Breast epithelium (tissue), 4 donors: ENCODE measurements at regions not wholly inside any gene's neighbourhood (a gene's known extent, or its start where the extent isn't known, plus 50 kb on each side); places are given as distances from the start of the nearest gene placed in this dataset.
"Not testable (repeated sequence)": the region's sequence is repeated elsewhere in the genome, so short reads cannot be mapped to it uniquely, and the experiment has no call there.

ENCODE experiments used
- DNase-seq, 2 donors: peaks; one replicate each; pipeline ENCODE4 v3.0.0-alpha.2; 2019; ENCODE audit warnings: low spot score in 2 of 2
- H3K27ac ChIP-seq, 2 donors: fragments of 200-600 bp; sonication (generic) in 1 of 2; one replicate each; pipeline ENCODE4 v1.5.1; 2016 to 2019; ENCODE audit warnings: mild to moderate bottlenecking in 1 of 2
- H3K27me3 ChIP-seq, 2 donors: fragments of 200-600 bp; sonication (generic) in 1 of 2; one replicate each; pipeline versions ENCODE4 v1.5.1 to v1.6.0; 2017 to 2019; ENCODE audit warnings: control low read depth in 1 of 2, mild to moderate bottlenecking in 1 of 2
- H3K36me3 ChIP-seq: fragments of 200-600 bp; one replicate; pipeline ENCODE4 v1.5.1; 2019
- H3K4me1 ChIP-seq, 2 donors: fragments of 200-600 bp; sonication (generic); one replicate each; pipeline ENCODE4 v1.5.1; 2016 to 2019; ENCODE audit warnings: control low read depth in 1 of 2
- H3K4me3 ChIP-seq, 3 donors: fragments of 200-600 bp; sonication (generic); 1 replicate in 2 of 3; 2 replicates in 1 of 3; pipeline ENCODE4 v1.5.1; 2016 to 2019; ENCODE audit warnings: mild to moderate bottlenecking in 3 of 3, moderate library complexity in 2 of 3
- H3K9me3 ChIP-seq, 2 donors: fragments of 200-600 bp; sonication (generic) in 1 of 2; one replicate each; pipeline ENCODE4 v1.5.1; 2016 to 2019; ENCODE audit warnings: control low read depth in 1 of 2
- intact Hi-C: fragments of 100-400 bp; cut with DNase I; formaldehyde crosslinking; loops from one replicate; pipeline ENCODE4 v1.15.1; 2023; ENCODE audit warnings: low total_unique reads

DNA sequence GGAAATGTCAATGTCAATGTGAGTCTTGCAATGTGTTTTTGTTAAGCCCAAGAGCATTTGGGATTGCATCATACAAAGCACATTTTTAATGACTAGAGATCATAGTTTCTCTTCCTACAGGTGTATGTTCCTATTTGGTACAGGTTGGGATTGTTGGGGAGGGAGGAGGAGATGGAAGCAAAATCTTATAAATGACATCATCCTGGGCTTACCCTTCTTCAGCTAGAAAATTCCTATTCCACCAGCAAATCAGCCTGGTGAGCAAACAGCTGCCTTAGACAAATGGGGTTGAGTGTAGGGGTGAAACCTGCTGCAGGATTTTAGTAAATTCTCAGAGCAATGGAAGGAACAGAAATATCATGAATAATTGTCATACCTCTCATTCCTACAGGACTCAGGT, 165.3 kb upstream of the PLGLB2 start:
- H3K4me1 ChIP-seq, intact Hi-C loops, H3K9me3 ChIP-seq, H3K27me3 ChIP-seq, DNase-seq, H3K4me3 ChIP-seq, H3K36me3 ChIP-seq, H3K27ac ChIP-seq: not testable (repeated sequence)

DNA sequence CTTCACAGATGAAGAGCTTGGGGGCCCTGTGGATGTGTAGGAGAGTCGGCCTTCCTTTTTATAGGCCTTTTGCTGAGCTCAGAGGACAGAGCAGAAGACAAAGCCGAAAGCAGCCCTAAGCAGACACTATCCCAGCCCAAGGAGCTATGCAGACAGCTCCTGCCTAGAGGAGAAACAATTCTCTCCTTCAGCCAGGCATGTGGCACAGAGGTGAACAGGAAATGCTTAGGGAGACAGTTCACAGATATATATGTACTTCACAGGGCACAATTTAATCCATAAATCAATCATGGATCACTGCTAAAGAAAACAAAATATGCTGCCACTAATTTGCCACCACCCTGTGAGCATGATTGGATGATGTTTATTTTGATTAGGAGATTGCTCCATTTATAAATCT, 164.5 kb upstream of the PLGLB2 start:
- intact Hi-C loops, H3K4me3 ChIP-seq, H3K27ac ChIP-seq, H3K9me3 ChIP-seq, H3K36me3 ChIP-seq, DNase-seq, H3K4me1 ChIP-seq, H3K27me3 ChIP-seq: not testable (repeated sequence)

DNA sequence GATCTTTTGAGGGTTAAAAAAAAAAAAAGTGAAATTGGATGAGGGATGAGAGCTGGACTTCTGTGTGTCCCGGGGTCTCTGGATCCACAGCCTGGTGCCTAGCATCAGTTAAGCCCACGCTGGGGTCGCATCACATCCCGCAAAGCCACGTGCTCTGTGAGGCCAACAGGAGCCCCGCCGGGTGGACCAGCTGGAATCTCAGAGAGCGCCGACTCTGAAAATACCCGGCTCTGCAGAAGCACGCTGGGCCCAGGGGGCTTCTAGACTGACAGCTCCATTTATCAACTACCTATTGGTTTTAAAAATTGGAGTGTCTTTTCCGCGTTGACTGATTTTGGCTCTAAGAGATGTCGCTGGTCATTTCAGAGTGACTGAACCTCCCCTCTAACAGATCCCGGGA, 164.1 kb upstream of the PLGLB2 start:
- intact Hi-C loops, H3K9me3 ChIP-seq, H3K4me1 ChIP-seq, H3K27me3 ChIP-seq, H3K36me3 ChIP-seq, DNase-seq: not testable (repeated sequence)
- Histone ChIP-seq H3K4me3 (peak overlapping the region; percentile 21 to 62 (median 43)), H3K27ac (peak overlapping the region; percentile 75 to 77)

DNA sequence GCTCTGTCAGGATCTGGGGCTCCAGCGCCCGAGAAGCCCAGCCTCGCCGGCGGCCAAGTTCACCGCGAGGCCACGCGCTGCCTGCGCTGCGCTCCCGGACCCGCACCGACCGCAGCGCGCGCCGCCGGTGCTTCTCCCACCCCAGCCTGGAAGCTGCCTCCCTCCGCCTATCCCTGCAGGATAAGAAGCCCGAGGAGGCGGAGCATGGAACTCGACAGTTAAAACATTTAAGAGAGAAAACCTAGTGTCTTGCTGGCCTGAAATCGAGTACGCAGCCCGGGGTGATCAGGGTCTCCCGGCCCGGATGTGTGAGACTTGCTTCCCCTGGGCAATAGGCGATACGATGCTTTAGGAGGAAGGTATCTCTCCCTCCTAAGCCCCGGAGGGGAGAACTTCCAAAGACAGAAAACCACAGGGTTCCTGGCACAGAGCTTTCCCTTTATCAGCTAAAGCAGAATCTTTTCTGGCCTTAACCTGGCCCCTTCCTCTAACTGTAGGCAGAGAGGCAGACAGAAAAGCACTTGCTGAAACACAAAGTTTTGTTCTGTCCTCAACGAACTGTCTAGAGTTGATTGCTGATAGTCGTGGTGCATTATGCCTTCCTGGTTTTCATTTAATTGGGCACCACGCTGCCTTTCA, 163.5 kb upstream of the PLGLB2 start:
- H3K4me3 ChIP-seq: peak overlapping the region; percentile 21 to 62 (median 43)
- H3K27me3 ChIP-seq, intact Hi-C loops, H3K9me3 ChIP-seq, H3K4me1 ChIP-seq, H3K36me3 ChIP-seq: not testable (repeated sequence)
- peak in 1 of 2 donors; percentile 18 for DNase-seq
- peak overlapping the region; percentile 75 to 77 for H3K27ac ChIP-seq

DNA sequence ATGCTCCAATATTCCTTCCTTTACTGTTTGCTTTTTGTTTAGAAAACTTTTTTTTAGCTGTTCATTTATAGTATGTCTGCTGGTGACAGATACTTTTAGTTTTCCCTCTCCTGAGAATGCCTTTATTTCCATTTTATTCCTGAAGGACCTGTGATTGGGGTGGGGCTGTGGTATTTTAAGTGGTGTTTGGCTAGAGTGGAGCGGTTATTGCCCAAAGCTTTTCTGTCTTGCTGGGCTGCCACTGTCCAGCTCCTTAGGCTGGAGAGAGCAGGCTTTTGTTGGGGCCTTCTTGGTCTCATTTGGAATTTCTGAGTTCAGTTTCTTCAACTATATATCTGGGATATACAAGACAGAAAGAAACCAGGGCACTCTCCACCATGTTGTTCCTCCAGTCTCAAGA, 160.0 kb upstream of the PLGLB2 start:
- H3K27me3 ChIP-seq, H3K36me3 ChIP-seq, H3K9me3 ChIP-seq, H3K27ac ChIP-seq, H3K4me3 ChIP-seq, H3K4me1 ChIP-seq, intact Hi-C loops, DNase-seq: not testable (repeated sequence)

DNA sequence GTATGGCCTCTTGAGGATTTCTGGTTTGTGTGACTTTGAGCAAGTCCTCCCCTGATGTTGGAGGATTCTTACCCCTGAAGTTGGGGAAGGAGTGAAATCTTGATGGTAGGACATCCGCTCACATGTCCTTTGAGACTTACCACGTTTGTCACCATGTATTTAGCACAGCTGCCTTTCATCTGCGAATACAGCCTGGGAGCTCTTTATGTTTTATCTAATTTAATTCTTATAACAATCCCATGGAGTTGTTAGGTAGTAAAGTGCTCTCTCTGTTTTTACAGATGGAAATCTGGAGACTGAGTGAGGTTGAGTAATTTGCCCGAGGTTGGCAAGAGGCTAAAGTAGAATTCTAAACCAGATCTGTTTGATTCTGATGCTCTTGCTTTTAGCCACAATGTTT, 154.9 kb upstream of the PLGLB2 start:
- H3K4me3 ChIP-seq, H3K36me3 ChIP-seq, H3K4me1 ChIP-seq, DNase-seq, intact Hi-C loops, H3K27me3 ChIP-seq, H3K9me3 ChIP-seq, H3K27ac ChIP-seq: not testable (repeated sequence)

DNA sequence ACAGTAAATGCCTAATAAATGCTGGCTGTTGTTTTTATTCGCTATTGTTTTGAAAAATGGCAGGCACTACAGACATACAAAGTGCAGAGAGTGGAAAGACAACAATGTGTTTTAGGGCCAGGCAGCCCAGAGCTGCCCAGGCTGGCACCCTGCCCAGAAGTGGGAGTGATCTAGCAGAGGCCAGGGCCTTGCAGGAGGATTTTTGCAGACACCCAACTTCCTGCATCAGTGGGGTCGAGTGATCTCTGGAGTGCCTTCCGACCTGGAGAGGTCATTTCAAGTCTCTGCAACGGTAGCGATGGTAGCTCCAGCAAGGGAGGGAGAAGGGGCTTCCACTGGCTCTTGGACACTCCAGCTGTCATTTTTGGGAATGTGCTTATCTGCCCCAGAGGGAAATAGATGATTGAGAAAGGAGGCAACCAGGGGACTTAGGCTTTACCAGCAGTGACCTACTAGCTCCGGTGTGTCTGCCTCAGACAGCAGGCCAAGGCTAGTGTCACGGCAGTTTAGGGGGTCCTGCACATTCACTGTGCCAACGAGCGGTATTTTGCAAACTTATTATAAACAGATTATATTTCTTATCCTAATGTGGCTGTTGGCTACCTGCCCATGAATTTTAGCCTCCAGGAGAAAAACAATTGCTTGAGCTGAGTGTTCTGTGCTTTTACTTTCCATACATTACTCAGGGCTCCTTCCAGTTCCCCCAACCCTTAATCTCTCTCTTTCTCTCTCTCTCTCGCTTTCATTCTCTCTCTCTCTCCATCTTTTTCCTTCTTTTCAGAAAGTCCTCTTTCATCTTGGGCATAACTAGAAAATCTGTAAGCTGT, 153.9 kb upstream of the PLGLB2 start:
- H3K4me1 ChIP-seq, H3K36me3 ChIP-seq, H3K27me3 ChIP-seq, H3K4me3 ChIP-seq, H3K9me3 ChIP-seq, intact Hi-C loops: not testable (repeated sequence)
- peak overlapping the region; percentile 48 to 58 for H3K27ac ChIP-seq
- DNase-seq: peak; percentile 63 to 79

DNA sequence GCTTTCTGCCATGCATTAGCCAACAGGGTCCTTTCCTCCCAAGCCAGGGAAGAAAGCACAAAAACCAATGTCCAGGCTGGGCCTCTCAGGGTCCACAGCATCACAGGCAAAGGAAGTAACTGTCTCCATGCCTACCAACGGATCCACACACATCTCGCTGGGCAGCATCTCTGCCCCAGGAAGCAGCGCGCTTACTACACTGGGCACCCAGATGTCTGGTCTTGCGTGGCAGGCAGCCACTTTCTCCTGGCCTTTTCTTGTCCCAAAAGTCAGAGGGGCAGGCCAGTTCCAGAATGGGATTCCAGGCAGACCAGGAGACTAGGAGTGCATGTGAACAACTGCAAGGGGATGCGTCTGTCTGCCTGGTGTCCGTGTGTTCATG, 153.3 kb upstream of the PLGLB2 start:
- H3K9me3 ChIP-seq, intact Hi-C loops, H3K27me3 ChIP-seq, H3K4me1 ChIP-seq, DNase-seq, H3K36me3 ChIP-seq, H3K4me3 ChIP-seq: not testable (repeated sequence)
- H3K27ac ChIP-seq: peak overlapping the region in 1 of 2 donors; percentile 75

DNA sequence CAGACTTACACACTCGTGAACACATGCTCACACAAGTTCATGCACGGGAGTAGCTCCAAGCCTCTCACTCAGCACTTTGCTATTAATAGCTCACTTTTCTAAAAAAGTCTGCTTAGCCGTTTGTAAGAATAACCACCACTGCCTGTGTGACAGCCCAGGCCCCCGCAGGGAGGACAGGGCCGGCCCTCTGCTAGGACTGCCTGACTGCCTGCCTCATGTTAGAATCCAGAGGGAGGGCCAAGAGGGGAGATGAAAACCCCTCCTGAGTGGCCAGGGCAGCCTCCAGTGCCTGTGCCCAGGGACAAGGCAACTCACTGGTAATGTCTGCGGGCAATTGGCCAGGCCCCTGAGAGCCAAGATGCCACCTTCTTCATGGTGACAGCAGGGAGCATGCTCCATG, 152.9 kb upstream of the PLGLB2 start:
- H3K9me3 ChIP-seq, intact Hi-C loops, H3K4me3 ChIP-seq, H3K36me3 ChIP-seq, H3K27me3 ChIP-seq, H3K4me1 ChIP-seq, DNase-seq: not testable (repeated sequence)
- H3K27ac ChIP-seq: peak overlapping the region in 1 of 2 donors; percentile 75

DNA sequence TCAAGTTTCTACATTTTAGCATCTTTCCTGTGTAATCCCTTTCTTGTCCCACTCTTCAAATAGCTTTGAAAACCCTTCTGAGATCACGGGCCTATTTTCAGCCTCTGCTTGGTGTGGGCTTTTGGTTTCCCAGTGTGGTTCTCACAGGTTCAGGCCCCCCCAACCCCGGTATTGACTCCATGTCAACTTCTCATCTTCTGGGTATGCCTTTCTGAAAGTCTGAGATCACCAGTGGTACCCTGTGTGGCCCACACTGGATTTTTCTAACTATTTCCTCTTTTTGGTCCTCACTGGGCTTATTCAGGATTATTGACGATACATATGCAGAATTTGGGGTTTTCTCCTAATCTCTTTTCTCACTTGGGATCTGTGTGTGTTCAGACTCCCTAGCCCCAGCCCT, 146.9 kb upstream of the PLGLB2 start:
- DNase-seq, intact Hi-C loops, H3K9me3 ChIP-seq, H3K36me3 ChIP-seq, H3K27me3 ChIP-seq, H3K4me3 ChIP-seq, H3K4me1 ChIP-seq, H3K27ac ChIP-seq: not testable (repeated sequence)

DNA sequence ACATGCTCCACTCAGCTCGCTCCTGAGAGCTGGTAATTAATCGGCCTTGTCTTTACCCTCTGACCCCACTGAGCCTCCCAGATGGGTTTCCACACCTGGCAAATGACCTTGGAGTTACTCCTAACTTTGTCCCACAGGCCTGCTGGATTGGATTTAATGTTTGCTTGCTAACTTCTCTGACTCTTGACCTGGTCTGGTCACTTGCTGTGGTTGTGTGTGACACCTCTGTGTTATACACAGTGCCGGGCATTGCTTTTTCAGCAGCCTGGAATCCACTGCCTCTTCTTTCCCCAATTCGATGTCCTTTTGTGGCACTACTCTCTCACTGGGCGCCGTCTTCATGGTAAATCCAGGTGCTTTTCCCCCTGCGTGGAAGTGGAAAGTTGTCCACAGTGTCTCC, 145.8 kb upstream of the PLGLB2 start:
- DNase-seq, H3K27ac ChIP-seq, H3K4me1 ChIP-seq, intact Hi-C loops, H3K36me3 ChIP-seq, H3K4me3 ChIP-seq, H3K27me3 ChIP-seq, H3K9me3 ChIP-seq: not testable (repeated sequence)

DNA sequence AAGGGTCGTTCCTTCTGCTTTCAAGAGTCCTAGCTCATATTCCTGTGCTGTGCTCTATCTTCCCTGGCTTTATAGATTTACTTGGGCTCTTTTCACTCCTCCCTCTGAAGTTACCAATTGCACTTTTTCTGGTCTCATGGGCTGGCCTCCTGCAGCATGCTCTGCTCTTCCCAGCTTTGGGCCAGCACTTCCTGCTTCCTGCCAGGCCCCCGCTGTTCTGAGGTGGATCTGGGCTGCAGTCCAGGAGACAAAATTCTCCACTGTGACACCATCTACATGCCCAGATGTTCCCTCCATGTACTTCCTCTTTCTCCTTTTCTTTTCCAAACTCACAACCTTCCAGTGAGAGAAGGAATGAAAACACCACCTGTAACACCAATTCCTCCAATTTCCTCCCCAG, 145.2 kb upstream of the PLGLB2 start:
- H3K4me3 ChIP-seq, intact Hi-C loops, H3K27me3 ChIP-seq, H3K4me1 ChIP-seq, H3K36me3 ChIP-seq, H3K9me3 ChIP-seq, DNase-seq, H3K27ac ChIP-seq: not testable (repeated sequence)

DNA sequence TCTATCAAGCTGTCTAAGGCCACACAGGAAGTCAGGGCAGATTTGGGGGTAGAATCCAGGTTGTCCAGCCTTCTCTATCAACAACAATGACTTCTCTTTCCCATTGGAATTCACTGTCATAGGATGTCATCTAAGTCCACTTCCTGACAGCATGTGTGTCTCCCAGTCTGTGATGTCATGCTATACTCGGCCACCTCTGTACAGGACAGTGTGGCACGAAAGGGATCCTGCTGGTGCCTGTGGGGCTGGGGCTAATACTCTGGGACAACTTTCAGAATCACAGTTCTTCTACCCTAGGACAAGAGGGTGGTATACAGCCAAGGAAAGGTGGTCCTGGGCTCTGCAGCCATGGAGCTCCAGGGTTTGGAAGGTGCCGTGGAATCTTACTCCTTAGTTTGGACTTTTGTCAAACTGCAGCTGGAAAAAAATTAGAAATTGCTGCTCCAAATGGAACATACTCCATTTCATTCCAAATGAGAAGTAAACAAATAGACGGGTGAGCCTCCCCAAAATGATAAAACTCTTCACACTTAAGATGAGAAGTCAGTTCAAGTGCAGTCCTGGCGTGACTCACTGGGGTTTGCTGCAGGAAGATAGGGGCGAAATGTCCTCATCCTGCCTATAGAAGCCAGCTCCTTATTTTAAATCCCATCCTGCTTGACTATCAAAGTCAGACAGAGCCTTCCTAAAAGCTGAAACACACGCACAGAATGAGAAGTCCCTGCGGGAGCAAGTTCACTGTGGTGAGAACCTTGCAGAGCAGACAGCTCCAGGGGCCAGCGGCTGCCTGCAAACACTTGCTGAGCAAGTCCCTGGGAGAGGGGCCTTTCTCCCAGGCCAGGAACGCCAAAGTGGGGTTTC, 144.2 kb upstream of the PLGLB2 start:
- H3K9me3 ChIP-seq, H3K4me1 ChIP-seq, H3K27me3 ChIP-seq, H3K36me3 ChIP-seq, H3K4me3 ChIP-seq, intact Hi-C loops: not testable (repeated sequence)
- peak overlapping the region in 1 of 2 donors; percentile 63 for H3K27ac ChIP-seq
- DNase-seq: peak in 1 of 2 donors; percentile 7
